ENCODE measurements at regions not wholly inside any gene's neighbourhood (a gene's known extent, or its start where the extent isn't known, plus 50 kb on each side); places are given as distances from the start of the nearest gene placed in this dataset.

GRCh38 chr4:137968956-137969678 is 273.0 kb downstream of the SLC7A11 start:
- no peaks in the 10 kb centered on the region for H3K4me1 Mint-ChIP-seq
- CTCF ChIA-PET: no interaction called here
- H3K27me3 Mint-ChIP-seq: no peaks in the 10 kb centered on the region
- H3K27ac Mint-ChIP-seq: no peak overlapping the region
- POLR2A ChIA-PET: no interaction called here
- no peaks in the 10 kb centered on the region for H3K36me3 Mint-ChIP-seq (ENCODE audit: low read depth)
- peaks cover 3% of the 10 kb centered on the region for H3K9me3 Mint-ChIP-seq (ENCODE audit: low read depth)
- no peak overlapping the region for H3K4me3 Mint-ChIP-seq
- DNase-seq (no peak), ATAC-seq (no peak)
- intact Hi-C loops (cut with DNase I, micrococcal nuclease): no loop called here

- DNase-seq (no peak), ATAC-seq (no peak)
- no peaks in the 10 kb centered on the region for H3K27me3 Mint-ChIP-seq
- intact Hi-C loops (cut with DNase I, micrococcal nuclease): no loop called here
- H3K9me3 Mint-ChIP-seq (ENCODE audit: low read depth): peaks cover 3% of the 10 kb centered on the region
- no peak overlapping the region for H3K4me3 Mint-ChIP-seq
- CTCF ChIA-PET: no interaction called here
- no peaks in the 10 kb centered on the region for H3K36me3 Mint-ChIP-seq (ENCODE audit: low read depth)
- POLR2A ChIA-PET: no interaction called here
- H3K27ac Mint-ChIP-seq: no peak overlapping the region
- H3K4me1 Mint-ChIP-seq: no peaks in the 10 kb centered on the region
These were observed 274.5 kb downstream of the SLC7A11 start for GRCh38 chr4:137967480-137968190.

- CTCF ChIA-PET: interaction anchor here (0.5 kb wide), 1 partner anchor 714 kb away, joined by 4 read pairs; no protein-coding TSS in a partner anchor
- Mint-ChIP-seq H3K27ac (no peak overlapping the region), H3K4me1 (no peaks in the 10 kb centered on the region), H3K4me3 (no peak overlapping the region), H3K36me3 (ENCODE audit: low read depth) (no peaks in the 10 kb centered on the region), H3K9me3 (ENCODE audit: low read depth) (peaks cover 3% of the 10 kb centered on the region), H3K27me3 (no peaks in the 10 kb centered on the region)
- no peak for ATAC-seq
- POLR2A ChIA-PET: no interaction called here
- DNase-seq: no peak
- intact Hi-C loops (cut with DNase I, micrococcal nuclease): no loop called here
These were observed 275.6 kb downstream of the SLC7A11 start for GRCh38 chr4:137966504-137966903.

DNA sequence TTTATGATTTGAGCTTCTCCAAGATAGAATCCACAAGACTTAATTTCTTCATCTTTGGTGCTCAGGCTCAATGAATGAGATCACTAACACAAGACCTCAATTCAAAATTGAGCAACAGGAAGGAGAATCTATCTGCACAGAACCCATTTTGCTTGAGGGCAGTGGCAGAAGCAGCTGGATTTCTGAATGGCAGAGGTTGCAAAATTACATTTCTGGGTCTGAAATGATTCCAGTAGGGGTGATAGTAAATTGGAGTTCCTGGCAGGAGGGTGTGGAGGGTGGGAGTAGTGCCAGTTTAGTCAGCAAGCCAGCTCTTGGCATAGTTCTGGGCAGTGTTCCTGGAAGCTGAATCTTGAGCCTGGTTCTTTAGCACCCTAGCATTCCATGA is 281.1 kb downstream of the SLC7A11 start:
- ChIA-PET CTCF (no interaction called here), POLR2A (interaction anchor here (0.9 kb wide), 1 partner anchor 102 kb away, joined by 3 read pairs; no protein-coding TSS in a partner anchor)
- Mint-ChIP-seq H3K27ac (no peak overlapping the region), H3K27me3 (no peaks in the 10 kb centered on the region), H3K36me3 (ENCODE audit: low read depth) (no peaks in the 10 kb centered on the region), H3K9me3 (ENCODE audit: low read depth) (no peaks in the 10 kb centered on the region), H3K4me3 (no peak overlapping the region), H3K4me1 (no peaks in the 10 kb centered on the region)
- ATAC-seq: no peak
- DNase-seq: no peak
- intact Hi-C loops (cut with DNase I, micrococcal nuclease): no loop called here

DNA sequence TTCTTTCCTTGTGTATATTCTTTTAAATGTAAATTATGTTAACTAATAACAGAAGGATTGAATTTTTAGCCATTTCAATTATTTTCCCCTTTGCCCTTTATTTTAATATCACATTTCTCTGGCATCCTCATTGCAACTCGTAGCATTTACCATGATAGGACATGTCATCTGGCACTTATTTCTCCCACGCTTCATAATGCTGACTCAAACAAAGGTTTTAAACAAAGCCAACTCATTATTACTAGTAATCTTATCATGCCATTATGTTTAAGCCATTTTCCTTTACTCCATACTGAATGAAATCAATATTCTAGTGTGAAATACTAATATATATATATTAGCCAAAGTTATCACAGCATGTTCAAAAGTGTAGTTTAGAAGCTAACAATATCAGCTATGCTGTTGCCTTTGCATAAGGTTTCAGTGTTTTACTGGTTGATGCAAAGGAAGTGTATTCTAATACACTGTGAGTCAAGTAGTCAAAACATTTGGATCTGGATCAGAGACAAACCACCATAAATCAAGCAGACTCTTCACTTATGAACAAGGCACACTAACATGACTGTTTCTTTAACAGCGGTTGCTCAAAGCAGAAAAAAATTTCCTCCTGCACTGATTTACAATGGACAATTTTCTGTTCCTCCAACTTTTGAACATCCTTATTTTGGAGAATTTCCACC is 281.6 kb downstream of the SLC7A11 start:
- H3K27me3 Mint-ChIP-seq: no peaks in the 10 kb centered on the region
- H3K4me3 Mint-ChIP-seq: no peak overlapping the region
- ChIA-PET CTCF (no interaction called here), POLR2A (interaction anchor here (0.9 kb wide), 1 partner anchor 102 kb away, joined by 3 read pairs; no protein-coding TSS in a partner anchor)
- DNase-seq (no peak), ATAC-seq (no peak)
- no peak overlapping the region for H3K27ac Mint-ChIP-seq
- H3K36me3 Mint-ChIP-seq (ENCODE audit: low read depth): no peaks in the 10 kb centered on the region
- H3K4me1 Mint-ChIP-seq: no peaks in the 10 kb centered on the region
- intact Hi-C loops (cut with DNase I, micrococcal nuclease): no loop called here
- H3K9me3 Mint-ChIP-seq (ENCODE audit: low read depth): no peaks in the 10 kb centered on the region

DNA sequence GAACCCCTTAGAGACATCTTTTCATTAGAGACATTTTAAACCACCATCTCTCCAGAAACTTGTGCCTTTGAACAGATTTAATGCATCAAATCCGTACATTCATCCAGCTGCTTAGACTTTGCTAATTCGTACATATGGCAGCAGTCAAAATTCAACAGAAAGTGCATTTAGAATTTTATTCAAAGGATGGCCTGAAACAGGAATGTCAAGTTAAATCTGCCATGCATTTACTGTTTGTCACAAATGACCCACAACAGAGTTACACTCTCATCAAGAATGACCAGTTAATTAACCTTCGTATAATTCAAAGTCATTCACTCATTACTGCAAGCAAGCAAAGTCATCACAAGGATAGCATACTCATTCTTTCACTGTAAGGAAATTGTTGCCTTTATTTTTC is 284.3 kb downstream of the SLC7A11 start:
- Mint-ChIP-seq H3K36me3 (ENCODE audit: low read depth) (no peaks in the 10 kb centered on the region), H3K27me3 (no peaks in the 10 kb centered on the region), H3K9me3 (ENCODE audit: low read depth) (no peaks in the 10 kb centered on the region), H3K27ac (no peak overlapping the region), H3K4me3 (no peak overlapping the region), H3K4me1 (no peaks in the 10 kb centered on the region)
- intact Hi-C loops (cut with DNase I, micrococcal nuclease): no loop called here
- no peak for ATAC-seq
- POLR2A ChIA-PET: no interaction called here
- CTCF ChIA-PET: no interaction called here
- DNase-seq: no peak

DNA sequence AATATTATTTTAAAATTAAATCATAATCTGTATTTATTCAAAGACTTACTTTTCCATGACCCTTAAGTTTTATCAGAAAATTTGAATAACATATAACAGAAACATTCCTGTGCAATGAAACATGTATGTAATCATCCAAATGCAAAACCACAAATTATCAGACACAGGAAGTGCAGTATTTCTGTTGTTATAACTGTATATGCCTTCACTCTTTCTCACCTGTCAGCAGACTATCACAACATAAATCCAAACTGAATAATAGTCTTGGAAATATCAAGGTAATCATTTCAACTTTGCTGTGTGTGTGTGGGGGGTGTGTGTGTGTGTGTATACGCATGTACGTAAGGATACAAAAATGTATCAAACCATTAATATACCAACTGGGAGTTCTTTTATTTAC is 285.9 kb downstream of the SLC7A11 start:
- Mint-ChIP-seq H3K9me3 (ENCODE audit: low read depth) (no peaks in the 10 kb centered on the region), H3K27me3 (no peaks in the 10 kb centered on the region), H3K4me3 (no peak overlapping the region), H3K4me1 (no peaks in the 10 kb centered on the region), H3K27ac (no peak overlapping the region), H3K36me3 (ENCODE audit: low read depth) (no peaks in the 10 kb centered on the region)
- ATAC-seq (no peak), DNase-seq (no peak)
- intact Hi-C loops (cut with DNase I, micrococcal nuclease): no loop called here
- ChIA-PET POLR2A (no interaction called here), CTCF (no interaction called here)

- Mint-ChIP-seq H3K27ac (no peak overlapping the region), H3K4me3 (no peak overlapping the region), H3K9me3 (ENCODE audit: low read depth) (no peaks in the 10 kb centered on the region), H3K36me3 (ENCODE audit: low read depth) (no peaks in the 10 kb centered on the region), H3K27me3 (no peaks in the 10 kb centered on the region), H3K4me1 (no peaks in the 10 kb centered on the region)
- ATAC-seq (no peak), DNase-seq (no peak)
- intact Hi-C loops (cut with DNase I, micrococcal nuclease): no loop called here
- ChIA-PET CTCF (no interaction called here), POLR2A (no interaction called here)
These were observed 286.6 kb downstream of the SLC7A11 start for GRCh38 chr4:137955595-137955994.

GRCh38 chr4:137952116-137952515 is 290.0 kb downstream of the SLC7A11 start:
- H3K27me3 Mint-ChIP-seq: no peaks in the 10 kb centered on the region
- ATAC-seq: no peak
- no peaks in the 10 kb centered on the region for H3K4me1 Mint-ChIP-seq
- H3K27ac Mint-ChIP-seq: no peak overlapping the region
- H3K36me3 Mint-ChIP-seq (ENCODE audit: low read depth): no peaks in the 10 kb centered on the region
- ChIA-PET POLR2A (no interaction called here), CTCF (no interaction called here)
- DNase-seq: no peak
- intact Hi-C loops (cut with DNase I, micrococcal nuclease): no loop called here
- H3K4me3 Mint-ChIP-seq: no peak overlapping the region
- H3K9me3 Mint-ChIP-seq (ENCODE audit: low read depth): no peaks in the 10 kb centered on the region

- no peaks in the 10 kb centered on the region for H3K4me1 Mint-ChIP-seq
- H3K27me3 Mint-ChIP-seq: no peaks in the 10 kb centered on the region
- DNase-seq: no peak
- no peak overlapping the region for H3K27ac Mint-ChIP-seq
- H3K4me3 Mint-ChIP-seq: no peak overlapping the region
- CTCF ChIA-PET: no interaction called here
- POLR2A ChIA-PET: no interaction called here
- no peak for ATAC-seq
- H3K36me3 Mint-ChIP-seq (ENCODE audit: low read depth): no peaks in the 10 kb centered on the region
- no peaks in the 10 kb centered on the region for H3K9me3 Mint-ChIP-seq (ENCODE audit: low read depth)
- intact Hi-C loops (cut with DNase I, micrococcal nuclease): no loop called here
These were observed 291.9 kb downstream of the SLC7A11 start for GRCh38 chr4:137950286-137950685.

DNA sequence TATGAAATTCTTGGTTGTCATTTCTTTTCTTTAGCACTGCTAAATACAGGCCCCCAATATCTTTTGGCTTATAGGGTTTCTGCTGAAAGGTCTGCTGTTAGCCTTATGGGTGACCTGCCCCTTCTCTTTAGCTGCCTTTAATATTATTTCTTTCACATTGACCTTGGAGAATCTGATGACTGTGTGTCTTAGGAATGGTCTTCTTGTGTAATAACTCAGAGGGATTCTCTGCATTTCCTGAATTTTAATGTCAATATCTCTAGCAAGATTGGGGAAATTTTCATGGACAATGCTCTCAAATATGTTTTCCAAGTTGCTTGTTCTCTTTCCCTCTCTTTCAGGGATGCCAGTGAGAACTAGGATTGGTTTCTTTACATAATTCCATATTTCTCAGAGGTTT is 292.4 kb downstream of the SLC7A11 start:
- intact Hi-C loops (cut with DNase I, micrococcal nuclease): no loop called here
- H3K36me3 Mint-ChIP-seq (ENCODE audit: low read depth): no peaks in the 10 kb centered on the region
- DNase-seq: no peak
- no peaks in the 10 kb centered on the region for H3K9me3 Mint-ChIP-seq (ENCODE audit: low read depth)
- no peaks in the 10 kb centered on the region for H3K4me1 Mint-ChIP-seq
- ChIA-PET CTCF (no interaction called here), POLR2A (no interaction called here)
- H3K27ac Mint-ChIP-seq: no peak overlapping the region
- no peaks in the 10 kb centered on the region for H3K27me3 Mint-ChIP-seq
- no peak overlapping the region for H3K4me3 Mint-ChIP-seq
- no peak for ATAC-seq

Measured in activated CD4-positive, alpha-beta T cell treated with anti-CD3 and anti-CD28 coated beads for 36 hours (primary cell).